Stimulated activated naive CD8-positive, alpha-beta T cell treated with anti-CD3 and anti-CD28 coated beads, Interleukin-15, amount 100 ng/mL, for 72 hours (primary cell): ENCODE measurements at regions not wholly inside any gene's neighbourhood (a gene's known extent, or its start where the extent isn't known, plus 50 kb on each side); places are given as distances from the start of the nearest gene placed in this dataset.
A peak's percentile ranks its signal among the peaks of the same experiment; 100 is the strongest.
"Not testable (repeated sequence)": the region's sequence is repeated elsewhere in the genome, so short reads cannot be mapped to it uniquely, and the experiment has no call there.

Source experiments
- ATAC-seq: fragments of 150-1000 bp; cut with Tn5 transposase; 2 replicates; pipeline ENCODE4 v1.10.0; 2021; ENCODE audit warnings: mild to moderate bottlenecking, moderate library complexity
- DNase-seq, 2 donors: peaks; one replicate each; pipeline ENCODE4 v3.0.0; 2021 to 2022
- H3K27ac Mint-ChIP-seq, 2 donors: one replicate each; pipeline ENCODE4 v1.8.0; 2022; ENCODE audit warnings: mild to moderate bottlenecking in 2 of 2, mixed read lengths in 2 of 2, moderate library complexity in 2 of 2
- H3K27me3 Mint-ChIP-seq: one replicate; pipeline ENCODE4 v1.8.0; 2022; ENCODE audit warnings: mixed read lengths
- H3K4me1 Mint-ChIP-seq: one replicate; pipeline ENCODE4 v1.8.0; 2022; ENCODE audit warnings: mild to moderate bottlenecking, mixed read lengths
- H3K4me3 Mint-ChIP-seq, 2 donors: one replicate each; pipeline ENCODE4 v1.8.0; 2022; ENCODE audit warnings: mild to moderate bottlenecking in 2 of 2, mixed read lengths in 2 of 2, moderate library complexity in 1 of 2
- H3K9me3 Mint-ChIP-seq, 2 donors: one replicate each; pipeline ENCODE4 v1.8.0; 2022; ENCODE audit warnings: mixed read lengths in 2 of 2

- Mint-ChIP-seq H3K27ac (peak overlapping the region in 1 of 2 donors; percentile 50), H3K27me3 (no peaks in the 10 kb centered on the region), H3K4me1 (peaks cover 28% of the 10 kb centered on the region), H3K9me3 (no peaks in the 10 kb centered on the region), H3K4me3 (no peak overlapping the region)
- ATAC-seq: peak; percentile 76
- peak in 1 of 2 donors; percentile 23 for DNase-seq
Measured at GRCh38 chr1:182301467-182302198, 90.0 kb downstream of the GLUL start.

GRCh38 chr1:182301026-182301436, 90.6 kb downstream of the GLUL start:
- no peak overlapping the region for H3K4me3 Mint-ChIP-seq
- peak in 1 of 2 donors; percentile 14 for DNase-seq
- H3K4me1 Mint-ChIP-seq: peaks cover 28% of the 10 kb centered on the region
- no peaks in the 10 kb centered on the region for H3K9me3 Mint-ChIP-seq
- H3K27ac Mint-ChIP-seq: peak overlapping the region; percentile 14 to 49
- H3K27me3 Mint-ChIP-seq: no peaks in the 10 kb centered on the region
- peak; percentile 77 for ATAC-seq

DNA sequence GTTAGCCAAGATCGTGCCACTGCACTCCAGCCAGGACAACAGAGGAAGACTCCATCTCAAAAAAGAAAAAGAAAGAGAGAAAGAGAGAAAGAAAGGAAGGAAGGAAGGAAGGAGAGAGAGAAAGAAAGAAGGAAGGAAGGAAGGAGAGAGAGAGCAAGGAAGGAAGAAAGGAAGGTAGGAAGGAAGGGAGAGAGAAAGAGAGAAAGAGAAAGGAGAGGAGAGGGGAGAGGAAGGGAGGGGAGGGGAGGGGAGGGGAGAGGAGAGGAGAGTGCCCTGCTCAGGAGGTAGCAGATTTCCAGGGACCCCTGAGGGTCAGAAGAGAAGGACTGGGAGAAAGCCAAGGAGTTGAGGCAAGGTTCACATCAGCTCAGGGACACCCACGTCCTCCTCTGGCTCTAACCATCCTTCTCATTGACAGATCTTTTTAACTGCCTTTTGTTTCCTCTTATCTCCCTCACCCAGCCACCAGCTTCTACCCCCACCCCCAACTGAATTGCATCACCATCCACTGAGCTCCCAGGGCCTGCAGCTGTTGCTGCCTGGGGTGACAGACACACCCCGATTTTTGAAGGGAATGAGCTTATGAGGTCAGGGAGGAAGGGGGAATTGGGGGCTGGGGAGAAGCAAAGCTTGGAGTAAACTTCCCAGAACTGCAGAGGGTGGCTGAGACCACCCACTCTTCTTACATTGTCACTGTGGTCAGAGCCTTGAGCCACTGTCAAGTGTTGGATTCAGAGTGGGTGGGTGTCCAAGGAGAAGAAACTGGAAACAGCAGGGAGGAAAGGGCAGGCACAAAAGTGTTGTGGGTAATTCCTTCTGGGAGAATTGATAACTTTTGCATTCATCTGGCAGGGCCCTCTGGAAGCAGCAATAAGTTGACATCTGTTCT, 91.6 kb downstream of the GLUL start:
- H3K4me1 Mint-ChIP-seq: peaks cover 28% of the 10 kb centered on the region

GRCh38 chr1:182299054-182299727, 92.4 kb downstream of the GLUL start:
- H3K27ac Mint-ChIP-seq: peak overlapping the region; percentile 16 to 89
- peaks cover 28% of the 10 kb centered on the region for H3K4me1 Mint-ChIP-seq
- not testable (repeated sequence) for H3K9me3 Mint-ChIP-seq

More for the DNA sequence above, 91.6 kb downstream of the GLUL start:
- DNase-seq (no peak), ATAC-seq (peak; percentile 24)
- H3K9me3 Mint-ChIP-seq: no peaks in the 10 kb centered on the region
- peak overlapping the region; percentile 89 to 91 for H3K27ac Mint-ChIP-seq
- H3K27me3 Mint-ChIP-seq: no peaks in the 10 kb centered on the region
- H3K4me3 Mint-ChIP-seq: peak overlapping the region in 1 of 2 donors; percentile 1

DNA sequence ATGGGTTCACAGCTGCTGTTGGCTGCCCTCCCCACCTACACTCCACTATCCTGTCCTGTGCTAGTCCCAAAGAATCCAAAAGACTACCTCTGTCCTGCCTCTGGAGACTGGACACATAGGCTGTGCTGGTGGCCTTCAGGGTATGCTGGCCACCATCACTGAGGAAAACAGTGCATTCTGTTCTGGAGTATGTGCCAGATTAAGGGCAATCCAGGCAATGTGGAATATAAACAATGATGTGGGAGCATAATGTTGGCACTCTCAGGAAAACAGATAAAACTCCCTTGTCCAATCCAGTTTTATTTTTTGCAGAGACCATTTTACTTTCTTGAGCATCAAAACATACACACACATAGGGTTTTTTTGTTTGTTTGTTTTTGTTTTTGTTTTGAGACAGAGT, 94.3 kb downstream of the GLUL start:
- H3K27me3 Mint-ChIP-seq: no peaks in the 10 kb centered on the region
- H3K9me3 Mint-ChIP-seq: no peaks in the 10 kb centered on the region
- H3K27ac Mint-ChIP-seq: no peak overlapping the region
- H3K4me1 Mint-ChIP-seq: peaks cover 28% of the 10 kb centered on the region
- no peak overlapping the region for H3K4me3 Mint-ChIP-seq
- DNase-seq (no peak), ATAC-seq (no peak)

More at GRCh38 chr1:182299054-182299727, 92.4 kb downstream of the GLUL start:
- H3K27me3 Mint-ChIP-seq, ATAC-seq, H3K4me3 Mint-ChIP-seq, DNase-seq: not testable (repeated sequence)

- peaks cover 12% of the 10 kb centered on the region for H3K4me1 Mint-ChIP-seq
- DNase-seq: no peak
- H3K27me3 Mint-ChIP-seq: no peaks in the 10 kb centered on the region
- no peak for ATAC-seq
- H3K9me3 Mint-ChIP-seq: no peaks in the 10 kb centered on the region
- H3K27ac Mint-ChIP-seq: no peak overlapping the region
- H3K4me3 Mint-ChIP-seq: no peak overlapping the region
Measured at GRCh38 chr1:182295697-182296096, 95.9 kb downstream of the GLUL start.

DNA sequence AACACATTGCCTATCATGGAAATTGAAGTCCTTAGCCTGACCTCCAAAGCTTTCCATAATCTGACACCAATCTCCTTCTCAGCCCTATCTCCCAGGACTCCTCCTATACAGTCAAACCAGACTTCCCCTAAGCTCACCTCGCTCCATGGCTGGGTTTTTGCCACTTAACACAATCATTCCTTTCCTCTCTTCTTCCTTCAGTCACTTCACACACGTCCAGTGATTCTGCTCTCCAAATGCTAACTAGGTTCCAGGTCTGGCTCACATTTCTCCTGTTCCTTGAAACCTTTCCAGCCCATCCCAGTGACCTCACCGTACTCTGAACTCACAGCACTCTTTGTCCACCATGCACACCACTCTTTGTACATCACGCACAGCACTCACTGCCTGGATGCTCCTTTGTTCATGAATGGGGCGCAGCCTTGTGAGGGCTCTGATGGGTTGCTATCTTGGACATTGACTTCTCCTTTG, 98.4 kb downstream of the GLUL start:
- Mint-ChIP-seq H3K27ac (no peak overlapping the region), H3K4me1 (no peaks in the 10 kb centered on the region), H3K4me3 (no peak overlapping the region), H3K27me3 (no peaks in the 10 kb centered on the region), H3K9me3 (no peaks in the 10 kb centered on the region)
- ATAC-seq (no peak), DNase-seq (no peak)

GRCh38 chr1:182292193-182292741, 99.3 kb downstream of the GLUL start:
- Mint-ChIP-seq H3K9me3 (no peaks in the 10 kb centered on the region), H3K27ac (no peak overlapping the region), H3K27me3 (no peaks in the 10 kb centered on the region), H3K4me1 (no peaks in the 10 kb centered on the region), H3K4me3 (no peak overlapping the region)
- ATAC-seq (no peak), DNase-seq (no peak)

- Mint-ChIP-seq H3K27ac (no peak overlapping the region), H3K27me3 (no peaks in the 10 kb centered on the region), H3K4me3 (no peak overlapping the region), H3K4me1 (no peaks in the 10 kb centered on the region), H3K9me3 (no peaks in the 10 kb centered on the region)
- DNase-seq (no peak), ATAC-seq (no peak)
Measured at GRCh38 chr1:182291584-182292192, 99.9 kb downstream of the GLUL start.

- no peaks in the 10 kb centered on the region for H3K9me3 Mint-ChIP-seq
- no peak for ATAC-seq
- H3K4me1 Mint-ChIP-seq: peaks cover 11% of the 10 kb centered on the region
- DNase-seq: no peak
- H3K4me3 Mint-ChIP-seq: no peak overlapping the region
- H3K27me3 Mint-ChIP-seq: no peaks in the 10 kb centered on the region
- H3K27ac Mint-ChIP-seq: no peak overlapping the region
Measured at GRCh38 chr1:182288749-182289604, 102.6 kb downstream of the GLUL start.

DNA sequence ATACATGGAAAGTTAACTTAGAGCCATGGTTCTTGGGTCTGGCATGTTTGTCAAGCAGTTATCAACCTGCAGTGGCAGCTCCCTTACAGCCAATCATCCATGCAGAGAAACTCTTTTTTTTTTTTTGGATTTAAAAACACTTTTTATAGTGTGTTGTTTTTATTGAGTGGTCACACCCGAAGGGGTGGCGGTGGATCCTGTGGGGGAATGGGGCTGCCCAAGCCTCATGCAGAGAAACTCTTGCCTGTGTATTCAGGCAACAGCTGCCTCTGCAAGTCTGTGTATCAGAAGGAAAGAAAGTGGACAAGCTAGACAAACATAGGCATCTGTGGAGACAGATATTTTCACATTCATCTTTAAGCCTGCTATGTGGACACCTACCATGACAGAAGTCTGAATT, 104.8 kb downstream of the GLUL start:
- DNase-seq (no peak), ATAC-seq (no peak)
- Mint-ChIP-seq H3K4me1 (peaks cover 11% of the 10 kb centered on the region), H3K27me3 (no peaks in the 10 kb centered on the region), H3K27ac (no peak overlapping the region), H3K4me3 (no peak overlapping the region), H3K9me3 (no peaks in the 10 kb centered on the region)

- Mint-ChIP-seq H3K9me3 (no peaks in the 10 kb centered on the region), H3K4me3 (no peak overlapping the region)
Measured at GRCh38 chr1:182283746-182284544, 107.6 kb downstream of the GLUL start.

GRCh38 chr1:182281541-182281940, 110.0 kb downstream of the GLUL start:
- no peak overlapping the region for H3K4me3 Mint-ChIP-seq
- H3K27ac Mint-ChIP-seq: no peak overlapping the region
- DNase-seq (no peak), ATAC-seq (no peak)
- H3K27me3 Mint-ChIP-seq: no peaks in the 10 kb centered on the region
- peaks cover 11% of the 10 kb centered on the region for H3K4me1 Mint-ChIP-seq
- H3K9me3 Mint-ChIP-seq: no peaks in the 10 kb centered on the region

More at GRCh38 chr1:182283746-182284544, 107.6 kb downstream of the GLUL start:
- H3K27me3 Mint-ChIP-seq: no peaks in the 10 kb centered on the region
- H3K4me1 Mint-ChIP-seq: peaks cover 11% of the 10 kb centered on the region
- H3K27ac Mint-ChIP-seq: peak overlapping the region in 1 of 2 donors; percentile 79
- DNase-seq: no peak
- ATAC-seq: no peak
